Neural progenitor cell (in vitro differentiated cells): ENCODE measurements at regions not wholly inside any gene's neighbourhood (a gene's known extent, or its start where the extent isn't known, plus 50 kb on each side); places are given as distances from the start of the nearest gene placed in this dataset.

ENCODE experiments used
- DNase-seq: peaks from one replicate; pipeline ENCODE4 v3.0.0-alpha.2; 2016; ENCODE audit warnings: low spot score
- H2AFZ ChIP-seq: fragments of 200-600 bp; sonication (generic); replicated peaks from 2 replicates; pipeline ENCODE4 v1.6.1; 2016; ENCODE audit warnings: antibody characterized with exemption
- H3F3A ChIP-seq: fragments of 200-600 bp; sonication (generic); 2 replicates; pipeline ENCODE4 v1.6.1; 2016; ENCODE audit warnings: antibody characterized with exemption, low read depth
- H3K27ac ChIP-seq: fragments of 200-600 bp; sonication (generic); 2 replicates; pipeline ENCODE4 v1.5.1; 2016; ENCODE audit warnings: mild to moderate bottlenecking
- H3K27me3 ChIP-seq: fragments of 200-600 bp; sonication (generic); 2 replicates; pipeline ENCODE4 v1.6.1; 2016; ENCODE audit warnings: mild to moderate bottlenecking, moderate library complexity
- H3K36me3 ChIP-seq: fragments of 200-600 bp; sonication (generic); 2 replicates; pipeline ENCODE4 v1.5.1; 2016
- H3K4me1 ChIP-seq: fragments of 200-600 bp; sonication (generic); 2 replicates; pipeline ENCODE4 v1.6.1; 2016; ENCODE audit warnings: mixed run types
- H3K4me2 ChIP-seq: fragments of 200-600 bp; sonication (generic); 2 replicates; pipeline ENCODE4 v1.6.1; 2016
- H3K4me3 ChIP-seq: fragments of 200-600 bp; sonication (generic); 2 replicates; pipeline ENCODE4 v1.5.1; 2016
- H3K79me2 ChIP-seq: fragments of 200-600 bp; sonication (generic); 2 replicates; pipeline ENCODE4 v1.6.1; 2016; ENCODE audit warnings: low read depth
- H3K9ac ChIP-seq: fragments of 200-600 bp; sonication (generic); 2 replicates; pipeline ENCODE4 v1.6.1; 2016
- H3K9me3 ChIP-seq: fragments of 200-600 bp; sonication (generic); 2 replicates; pipeline ENCODE4 v1.5.1; 2016; ENCODE audit warnings: low read depth
- H4K20me1 ChIP-seq: fragments of 200-600 bp; sonication (generic); 2 replicates; pipeline ENCODE4 v1.6.1; 2016; ENCODE audit warnings: low read depth
- H3K27ac Mint-ChIP-seq: 3 replicates; pipeline ENCODE4 v1.8.0; 2021; ENCODE audit warnings: mixed read lengths
- H3K27me3 Mint-ChIP-seq: 2 replicates; pipeline ENCODE4 v1.8.0; 2022; ENCODE audit warnings: low read depth, mild to moderate bottlenecking, inconsistent platforms, moderate library complexity, mixed read lengths; ENCODE audit not compliant: insufficient read depth
- H3K36me3 Mint-ChIP-seq: 3 replicates; pipeline ENCODE4 v1.8.0; 2021; ENCODE audit warnings: mixed read lengths
- H3K4me1 Mint-ChIP-seq: 3 replicates; pipeline ENCODE4 v1.8.0; 2021; ENCODE audit warnings: mixed read lengths
- H3K4me3 Mint-ChIP-seq: 3 replicates; pipeline ENCODE4 v1.8.0; 2021; ENCODE audit warnings: mild to moderate bottlenecking, moderate library complexity, mixed read lengths
- H3K9me3 Mint-ChIP-seq: 3 replicates; pipeline ENCODE4 v1.8.0; 2020; ENCODE audit warnings: mixed read lengths
- EZH2 ChIP-seq: fragments of 200-600 bp; sonication (generic); IDR thresholded peaks from 2 replicates; pipeline ENCODE4 v1.6.1; 2017; ENCODE audit warnings: antibody characterized with exemption, mild to moderate bottlenecking, moderate library complexity
- EZH2phosphoT487 ChIP-seq: fragments of 200-600 bp; sonication (generic); IDR thresholded peaks from 2 replicates; pipeline ENCODE4 v1.6.1; 2017; ENCODE audit warnings: antibody characterized with exemption
- TF ChIP-seq, protein P1 (sequence below): fragments of 200-600 bp; sonication (generic); IDR thresholded peaks from 2 replicates; pipeline ENCODE4 v1.5.1; 2017; ENCODE audit warnings: antibody characterized with exemption, mild to moderate bottlenecking

DNA sequence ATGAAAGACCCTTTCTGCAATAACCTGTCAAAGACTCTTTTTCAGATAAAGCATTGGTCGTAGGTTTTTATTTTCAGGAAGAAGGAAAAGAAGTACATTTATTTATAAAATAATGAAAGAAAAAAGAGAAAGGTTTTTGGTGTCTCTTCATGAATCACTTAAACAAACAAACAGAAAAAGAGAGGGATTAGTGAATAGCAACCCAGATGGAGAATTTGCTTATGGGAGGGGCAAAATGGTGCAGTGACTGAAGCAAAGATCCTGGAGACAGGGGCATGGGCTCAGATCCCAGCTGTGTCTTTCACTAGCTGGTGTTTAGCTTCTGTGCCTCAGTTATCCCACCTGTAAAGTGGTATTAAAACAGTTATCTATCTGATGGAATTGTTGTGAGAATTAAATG is 78.6 kb upstream of the PFN2 start:
- DNase-seq, result no peak
- Histone ChIP-seq H3K79me2 (no peaks in the 10 kb centered on the region), H4K20me1 (no peaks in the 10 kb centered on the region), H3F3A (no peaks in the 10 kb centered on the region), H3K4me2 (no peak overlapping the region), H3K4me1 (no peaks in the 10 kb centered on the region), H3K4me3 (no peak overlapping the region), H3K27ac (no peak overlapping the region), H2AFZ (no peak overlapping the region), H3K9me3 (no peaks in the 10 kb centered on the region), H3K9ac (no peak overlapping the region), H3K27me3 (no peaks in the 10 kb centered on the region), H3K36me3 (no peaks in the 10 kb centered on the region)
- H3K9me3 Mint-ChIP-seq, result peaks cover 8% of the 10 kb centered on the region
- no peaks in the 10 kb centered on the region for H3K36me3 Mint-ChIP-seq
- TF ChIP-seq EZH2phosphoT487 (no peak), EZH2 (no peak)
- TF ChIP-seq, protein P1, sequence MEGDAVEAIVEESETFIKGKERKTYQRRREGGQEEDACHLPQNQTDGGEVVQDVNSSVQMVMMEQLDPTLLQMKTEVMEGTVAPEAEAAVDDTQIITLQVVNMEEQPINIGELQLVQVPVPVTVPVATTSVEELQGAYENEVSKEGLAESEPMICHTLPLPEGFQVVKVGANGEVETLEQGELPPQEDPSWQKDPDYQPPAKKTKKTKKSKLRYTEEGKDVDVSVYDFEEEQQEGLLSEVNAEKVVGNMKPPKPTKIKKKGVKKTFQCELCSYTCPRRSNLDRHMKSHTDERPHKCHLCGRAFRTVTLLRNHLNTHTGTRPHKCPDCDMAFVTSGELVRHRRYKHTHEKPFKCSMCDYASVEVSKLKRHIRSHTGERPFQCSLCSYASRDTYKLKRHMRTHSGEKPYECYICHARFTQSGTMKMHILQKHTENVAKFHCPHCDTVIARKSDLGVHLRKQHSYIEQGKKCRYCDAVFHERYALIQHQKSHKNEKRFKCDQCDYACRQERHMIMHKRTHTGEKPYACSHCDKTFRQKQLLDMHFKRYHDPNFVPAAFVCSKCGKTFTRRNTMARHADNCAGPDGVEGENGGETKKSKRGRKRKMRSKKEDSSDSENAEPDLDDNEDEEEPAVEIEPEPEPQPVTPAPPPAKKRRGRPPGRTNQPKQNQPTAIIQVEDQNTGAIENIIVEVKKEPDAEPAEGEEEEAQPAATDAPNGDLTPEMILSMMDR, result no peak
- H3K27ac Mint-ChIP-seq, result no peak overlapping the region
- H3K27me3 Mint-ChIP-seq, result peaks cover 5% of the 10 kb centered on the region
- no peak overlapping the region for H3K4me3 Mint-ChIP-seq
- no peaks in the 10 kb centered on the region for H3K4me1 Mint-ChIP-seq

DNA sequence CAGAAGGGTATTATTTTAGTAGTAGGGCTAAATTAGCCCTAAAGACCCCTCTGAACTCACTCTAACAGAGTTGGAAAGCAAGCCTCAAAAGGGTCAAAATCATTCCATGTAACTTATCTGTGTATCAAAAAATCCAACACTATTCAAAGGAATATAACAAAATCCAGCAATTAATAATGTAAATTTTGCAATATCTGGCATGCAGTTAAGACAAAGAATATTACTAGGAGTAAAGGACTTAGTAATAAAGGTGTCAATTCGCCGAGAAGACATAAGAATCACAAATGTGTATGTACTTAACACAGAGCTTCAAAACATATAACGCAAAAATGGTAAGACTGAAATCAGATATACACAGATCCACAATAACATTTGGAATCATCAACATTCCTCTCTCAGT is 71.2 kb upstream of the PFN2 start:
- H2AFZ ChIP-seq, result no peak overlapping the region
- H3K27ac ChIP-seq, result no peak overlapping the region
- no peaks in the 10 kb centered on the region for H4K20me1 ChIP-seq
- no peak overlapping the region for H3K4me3 ChIP-seq
- H3K36me3 Mint-ChIP-seq, result peaks cover 2% of the 10 kb centered on the region
- no peaks in the 10 kb centered on the region for H3F3A ChIP-seq
- no peaks in the 10 kb centered on the region for H3K79me2 ChIP-seq
- peaks cover 31% of the 10 kb centered on the region for H3K9me3 Mint-ChIP-seq
- H3K27me3 Mint-ChIP-seq, result peaks cover 5% of the 10 kb centered on the region
- peaks cover 2% of the 10 kb centered on the region for H3K4me1 Mint-ChIP-seq
- peaks cover 4% of the 10 kb centered on the region for H3K4me1 ChIP-seq
- no peak overlapping the region for H3K4me2 ChIP-seq
- no peak for TF ChIP-seq EZH2phosphoT487
- TF ChIP-seq, protein P1, result no peak
- no peak for TF ChIP-seq EZH2
- no peaks in the 10 kb centered on the region for H3K9me3 ChIP-seq
- H3K27ac Mint-ChIP-seq, result no peak overlapping the region
- DNase-seq, result no peak
- no peaks in the 10 kb centered on the region for H3K36me3 ChIP-seq
- H3K27me3 ChIP-seq, result peaks cover 28% of the 10 kb centered on the region
- no peak overlapping the region for H3K4me3 Mint-ChIP-seq
- no peak overlapping the region for H3K9ac ChIP-seq

DNA sequence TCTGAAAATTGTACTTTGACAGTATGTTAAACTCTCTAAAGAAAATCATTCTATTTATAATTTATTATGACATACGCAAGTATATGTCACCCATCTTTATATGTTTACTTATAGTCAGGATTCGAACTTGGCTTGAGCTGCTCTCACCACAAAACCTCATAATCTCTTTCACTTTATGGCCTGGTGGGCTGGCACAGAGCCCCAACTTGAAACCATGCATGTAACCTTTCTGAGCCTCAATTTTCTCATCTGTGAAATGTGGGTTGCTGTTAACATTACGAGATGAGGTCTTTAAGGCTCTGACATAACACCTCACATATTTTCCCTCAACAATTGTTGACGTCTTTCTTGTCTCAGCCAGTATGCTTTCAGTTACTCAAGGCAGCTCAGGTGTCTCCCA is 69.4 kb upstream of the PFN2 start:
- Histone ChIP-seq H3K27me3 (peaks cover 45% of the 10 kb centered on the region), H3K4me3 (no peak overlapping the region), H3K9me3 (no peaks in the 10 kb centered on the region), H3K4me1 (peaks cover 20% of the 10 kb centered on the region), H3K9ac (no peak overlapping the region), H2AFZ (no peak overlapping the region), H3F3A (peaks cover 7% of the 10 kb centered on the region), H3K4me2 (no peak overlapping the region), H3K36me3 (no peaks in the 10 kb centered on the region), H3K79me2 (no peaks in the 10 kb centered on the region), H4K20me1 (peaks cover 5% of the 10 kb centered on the region), H3K27ac (no peak overlapping the region)
- Mint-ChIP-seq H3K9me3 (peaks cover 27% of the 10 kb centered on the region), H3K27me3 (peaks cover 5% of the 10 kb centered on the region), H3K27ac (no peak overlapping the region), H3K36me3 (peaks cover 2% of the 10 kb centered on the region), H3K4me1 (peaks cover 20% of the 10 kb centered on the region), H3K4me3 (no peak overlapping the region)
- TF ChIP-seq EZH2phosphoT487 (no peak), EZH2 (no peak)
- TF ChIP-seq, protein P1, result no peak
- DNase-seq, result no peak
